HG02623 (cell line): ENCODE measurements at regions not wholly inside any gene's neighbourhood (a gene's known extent, or its start where the extent isn't known, plus 50 kb on each side); places are given as distances from the start of the nearest gene placed in this dataset.

ENCODE experiments used
- ATAC-seq: cut with Tn5 transposase; IDR thresholded peaks from one replicate; pipeline ENCODE4 v1.9.1; 2021; ENCODE audit warnings: moderate library complexity; ENCODE audit not compliant: unreplicated experiment

DNA sequence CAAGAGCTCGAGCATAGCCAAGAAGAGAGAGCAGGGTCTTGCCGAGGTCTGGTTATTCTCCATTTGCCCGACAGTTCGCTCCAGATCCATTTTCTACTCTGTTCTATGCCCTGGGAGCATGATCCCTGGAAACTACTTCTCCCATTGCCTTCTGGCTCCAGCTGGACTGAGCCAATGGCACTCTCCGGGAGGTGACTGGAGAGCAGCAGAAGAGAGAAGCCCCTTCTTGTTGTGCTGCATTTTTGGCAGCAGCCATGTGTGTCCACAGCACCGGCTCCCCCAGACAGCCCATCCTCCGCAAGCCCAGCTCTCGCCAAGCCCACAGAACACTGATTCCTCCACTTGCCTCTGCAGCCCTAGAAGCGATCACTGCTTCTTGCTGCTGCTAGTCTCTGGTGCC lies 345.5 kb downstream of the TNS1 start:
- no peak for ATAC-seq

DNA sequence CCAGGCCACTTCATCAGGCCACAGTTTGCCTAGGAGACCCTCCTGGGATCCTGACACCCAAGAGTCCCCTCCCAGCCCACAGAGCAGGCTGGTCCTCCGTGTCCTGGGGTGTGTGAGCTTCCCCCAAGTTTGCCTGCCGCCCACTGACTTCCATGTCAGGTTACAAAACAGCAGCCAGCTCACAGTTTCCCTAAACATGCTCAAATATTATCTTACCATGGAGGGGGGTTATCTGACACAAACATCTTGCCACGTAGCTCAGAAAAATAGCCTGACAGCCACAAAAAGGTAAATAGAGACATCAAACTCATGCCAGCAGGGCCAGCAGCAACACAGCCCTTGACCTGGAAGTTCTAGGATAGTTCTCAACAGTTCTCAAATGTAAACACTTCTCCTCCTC lies 346.5 kb downstream of the TNS1 start:
- ATAC-seq = no peak

DNA sequence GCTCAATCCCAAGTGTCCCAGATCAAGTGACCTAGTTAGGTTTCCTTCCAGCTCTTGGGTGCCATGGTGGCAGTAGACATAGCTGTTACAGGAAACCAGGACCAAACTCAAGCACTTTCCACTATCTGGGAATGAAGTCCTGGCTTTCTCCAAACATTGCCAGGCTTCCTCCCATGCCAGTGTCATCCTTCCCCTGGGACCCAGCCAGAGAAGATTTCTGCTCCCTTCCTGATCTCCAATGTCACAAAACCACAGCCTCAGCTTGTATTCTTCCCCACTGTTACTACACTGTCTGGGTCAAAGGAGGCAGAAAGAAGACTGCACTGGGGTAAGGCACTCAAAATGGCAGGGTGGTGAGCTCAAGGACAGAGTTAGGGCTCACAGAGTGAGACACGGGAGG lies 347.1 kb downstream of the TNS1 start:
- ATAC-seq = no peak

DNA sequence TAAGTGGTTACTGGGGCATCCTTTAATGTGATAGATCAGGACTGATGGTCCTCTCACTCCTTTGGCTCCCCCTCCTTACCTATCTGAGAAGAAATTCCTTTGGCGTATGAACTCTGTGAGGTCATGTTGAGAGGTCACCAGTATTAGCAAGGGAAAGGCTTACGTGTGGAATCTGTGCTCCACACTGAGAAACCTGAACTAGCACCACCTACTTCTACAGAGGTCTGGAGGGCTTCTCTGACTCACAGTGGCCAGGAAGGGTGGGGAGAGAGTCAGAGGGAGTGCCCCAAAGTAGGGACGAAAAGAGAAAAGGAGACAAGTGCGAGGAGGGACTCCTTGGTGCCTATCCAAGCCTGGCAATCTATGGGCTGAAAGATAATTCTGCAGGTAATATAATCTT lies 348.6 kb downstream of the TNS1 start:
- no peak for ATAC-seq

DNA sequence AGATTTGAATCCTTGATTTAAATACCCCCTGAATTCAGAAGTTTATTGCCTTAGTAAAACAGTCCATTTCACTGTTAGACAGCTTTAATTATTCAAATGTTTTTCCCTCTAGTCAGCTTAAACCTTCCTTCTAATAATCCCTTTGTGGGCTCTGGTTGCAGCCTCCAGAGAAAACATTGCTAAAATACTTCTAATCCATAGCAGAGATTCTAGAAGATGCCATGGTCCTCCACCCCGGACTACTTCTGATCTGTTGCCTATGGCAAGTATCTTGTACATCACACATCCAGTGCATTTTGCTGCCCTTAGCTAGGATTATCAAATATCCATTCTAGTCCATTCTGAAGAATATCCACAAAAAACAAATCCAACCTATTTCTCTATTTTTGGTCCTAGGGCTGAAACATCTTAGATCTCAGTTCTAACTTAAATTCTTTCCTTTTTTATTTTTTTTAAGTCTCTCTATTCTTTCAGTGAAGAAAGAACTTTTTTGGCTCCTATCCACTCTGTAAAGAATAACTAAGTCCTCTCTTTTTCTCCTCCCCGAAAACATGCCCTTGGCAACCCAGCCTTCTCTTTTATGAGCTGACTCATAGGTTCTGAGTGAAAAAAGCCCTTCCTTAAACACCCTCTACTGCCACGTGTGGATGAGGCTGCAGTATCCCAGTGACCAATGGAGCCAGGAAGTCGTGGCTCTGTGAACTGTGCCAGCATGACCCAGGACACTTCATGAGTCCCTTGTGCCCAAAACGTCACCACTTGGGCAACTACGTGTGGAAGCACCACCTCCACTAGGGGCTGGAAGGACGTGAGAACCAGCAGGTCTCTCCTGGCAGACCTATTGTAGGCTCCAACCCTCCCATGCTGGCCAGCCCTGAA lies 349.8 kb downstream of the TNS1 start:
- no peak for ATAC-seq

DNA sequence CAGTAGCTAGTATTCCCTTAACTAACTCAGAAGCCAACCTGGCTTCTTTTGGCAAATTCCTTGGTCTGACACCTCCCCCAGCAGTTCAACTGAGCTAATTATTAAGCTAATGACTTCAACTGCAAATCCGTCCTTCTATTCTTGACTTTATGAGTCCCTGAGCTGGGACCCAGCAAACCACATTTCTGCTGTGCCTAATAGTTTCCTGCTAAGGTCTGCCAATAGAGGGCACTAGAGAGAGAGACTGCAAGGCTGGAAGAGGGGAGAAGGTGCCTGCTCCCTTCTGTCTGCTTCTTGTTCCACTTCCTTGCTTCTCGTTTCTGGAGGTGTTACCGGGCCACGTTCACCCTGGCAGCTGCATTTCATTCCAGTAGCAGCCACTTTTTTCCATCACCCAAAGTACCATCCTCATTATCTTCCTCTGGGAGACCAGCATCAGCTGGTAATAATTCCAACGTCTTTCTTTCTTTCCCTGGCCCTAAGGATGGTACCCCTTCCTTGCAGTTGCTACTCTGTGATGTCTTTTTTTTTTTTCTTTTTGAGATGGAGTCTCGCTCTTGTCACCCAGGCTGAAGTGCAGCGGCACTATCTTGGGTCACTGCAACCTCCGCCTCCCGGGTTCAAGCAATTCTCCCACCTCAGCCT lies 352.0 kb downstream of the TNS1 start:
- ATAC-seq = no peak

DNA sequence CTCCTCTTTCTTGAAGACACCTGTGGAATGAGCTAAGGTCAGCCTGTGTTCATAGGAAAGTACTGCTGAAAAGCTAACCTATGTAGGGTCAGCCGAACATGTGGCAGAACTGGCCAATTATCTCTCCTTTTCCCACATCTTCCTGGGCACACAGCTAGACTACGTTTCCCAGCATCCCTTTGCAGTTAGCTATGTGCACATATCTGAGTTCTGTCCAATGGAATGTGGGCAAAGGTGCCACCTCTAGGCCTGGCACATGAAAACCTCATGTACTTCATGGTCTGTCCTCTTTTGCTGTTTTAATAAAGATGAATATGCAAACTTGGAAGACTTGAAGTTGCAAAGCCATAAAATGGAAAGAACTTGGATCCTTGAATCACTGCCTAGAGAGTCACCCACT lies 352.6 kb downstream of the TNS1 start:
- no peak for ATAC-seq

DNA sequence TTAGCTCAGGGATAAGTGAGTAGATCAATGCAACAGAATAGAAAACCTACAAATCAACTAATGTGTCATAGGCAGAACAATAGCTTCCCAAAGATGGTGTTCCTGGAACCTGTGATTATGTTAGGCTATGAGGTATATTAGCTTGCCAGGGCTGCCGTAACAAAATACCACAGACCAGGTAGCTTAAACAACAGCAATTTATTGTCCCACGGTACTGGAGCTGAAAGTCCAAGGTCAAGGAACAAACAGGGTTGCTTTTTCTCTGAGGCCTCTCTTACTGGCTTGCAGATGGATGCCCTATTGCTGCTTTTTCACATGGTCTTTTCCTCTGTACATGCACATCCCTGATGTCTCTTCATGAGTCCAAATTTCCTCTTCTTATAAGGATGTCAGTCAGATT lies 354.9 kb downstream of the TNS1 start:
- ATAC-seq = no peak

DNA sequence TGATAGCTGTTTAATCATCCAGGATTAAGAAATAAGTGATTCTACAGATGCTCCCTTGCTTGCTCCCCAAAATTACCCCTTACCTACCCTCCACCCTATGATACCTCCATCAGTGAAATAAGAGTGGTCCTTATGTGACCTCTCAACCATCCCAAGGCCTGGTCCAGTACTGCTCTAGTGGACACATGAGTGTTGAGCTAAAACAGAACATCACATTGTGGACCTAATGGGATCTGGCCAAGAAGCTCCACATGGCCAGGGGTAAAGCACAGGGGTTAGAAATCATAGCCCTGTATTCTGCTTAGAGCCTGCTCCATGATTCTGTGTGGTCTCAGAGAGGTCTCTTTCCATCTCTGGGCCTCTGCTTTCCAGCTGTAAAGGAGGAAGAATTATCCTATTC lies 355.6 kb downstream of the TNS1 start:
- ATAC-seq = no peak

DNA sequence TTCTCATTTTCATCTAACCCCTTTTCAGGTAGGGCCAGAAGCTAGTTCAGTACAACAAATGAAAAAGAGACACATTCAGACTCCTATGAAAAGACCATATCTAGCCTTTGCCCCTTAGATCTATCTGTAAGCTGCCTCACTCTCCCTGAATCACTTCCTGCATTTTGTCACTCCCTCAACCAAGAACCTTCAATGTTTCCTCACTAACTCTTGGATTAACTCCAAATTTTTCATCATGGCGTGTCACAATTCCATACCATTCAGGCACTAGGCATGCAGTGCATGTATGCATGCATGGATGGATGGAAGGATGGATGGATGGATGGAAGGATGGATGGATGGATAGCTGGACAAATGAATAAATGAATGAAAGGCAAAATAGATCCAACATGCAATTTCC lies 356.9 kb downstream of the TNS1 start:
- no peak for ATAC-seq

DNA sequence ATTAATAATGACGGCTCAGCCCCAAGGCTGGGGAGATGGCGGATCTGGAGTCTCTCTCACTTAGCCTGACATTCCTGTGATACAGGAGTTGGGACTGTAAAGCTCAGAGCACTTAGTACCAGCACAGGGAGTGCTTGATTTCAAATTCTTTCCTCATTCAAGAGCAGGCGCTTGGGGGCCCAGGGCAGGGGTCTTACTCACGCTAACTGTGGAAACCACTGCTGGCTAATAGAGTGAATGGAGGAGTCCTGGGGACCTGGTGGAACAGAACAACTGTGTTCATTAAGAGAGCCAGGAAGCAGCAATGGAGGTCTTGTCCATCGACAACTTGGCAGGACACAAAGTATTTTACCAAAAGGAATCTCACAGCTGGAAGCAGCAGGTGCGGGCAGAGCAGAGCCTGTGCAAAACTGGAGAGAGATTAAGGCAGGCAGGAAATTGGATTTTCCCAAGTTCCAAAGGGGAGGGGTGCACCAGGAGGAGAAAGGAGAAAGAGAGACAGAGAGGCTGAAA lies 358.9 kb downstream of the TNS1 start:
- no peak for ATAC-seq

DNA sequence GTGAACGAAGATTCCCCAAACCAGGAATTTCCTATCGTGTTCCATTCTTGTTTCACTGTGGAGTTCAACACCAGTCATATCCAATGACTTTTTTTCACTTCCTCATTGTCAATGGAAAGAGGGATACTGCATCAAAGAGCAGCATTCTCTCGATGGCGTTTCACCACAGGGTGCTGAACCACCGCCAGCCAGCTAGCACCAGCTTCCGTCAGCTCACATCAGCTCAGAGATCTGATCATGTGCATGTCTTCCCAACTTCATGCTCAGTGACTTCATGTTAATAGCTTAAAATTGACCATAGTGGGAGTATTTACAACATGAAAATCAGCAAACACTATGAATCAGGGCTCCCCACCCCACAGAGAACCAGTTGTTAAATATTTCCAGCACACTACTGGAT lies 359.9 kb downstream of the TNS1 start:
- no peak for ATAC-seq

DNA sequence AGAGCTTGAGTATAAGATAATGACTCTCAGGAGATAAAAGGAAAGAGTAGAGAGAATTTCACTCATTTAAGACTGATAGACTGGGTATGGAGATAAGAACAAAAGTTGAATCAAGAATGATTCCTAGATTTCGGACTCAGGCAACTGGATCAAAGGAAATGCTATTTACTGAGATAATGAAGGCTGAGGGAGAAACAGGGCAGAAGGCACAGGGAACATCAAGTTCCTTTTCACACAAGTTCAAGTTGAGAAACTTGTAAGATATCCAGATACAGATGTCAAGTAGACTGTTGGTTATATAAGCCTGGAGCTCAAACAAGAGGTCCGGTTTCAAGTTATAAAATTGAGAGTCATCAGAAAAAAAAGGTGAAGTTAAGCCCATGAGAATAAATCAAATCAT lies 360.8 kb downstream of the TNS1 start:
- ATAC-seq = no peak

DNA sequence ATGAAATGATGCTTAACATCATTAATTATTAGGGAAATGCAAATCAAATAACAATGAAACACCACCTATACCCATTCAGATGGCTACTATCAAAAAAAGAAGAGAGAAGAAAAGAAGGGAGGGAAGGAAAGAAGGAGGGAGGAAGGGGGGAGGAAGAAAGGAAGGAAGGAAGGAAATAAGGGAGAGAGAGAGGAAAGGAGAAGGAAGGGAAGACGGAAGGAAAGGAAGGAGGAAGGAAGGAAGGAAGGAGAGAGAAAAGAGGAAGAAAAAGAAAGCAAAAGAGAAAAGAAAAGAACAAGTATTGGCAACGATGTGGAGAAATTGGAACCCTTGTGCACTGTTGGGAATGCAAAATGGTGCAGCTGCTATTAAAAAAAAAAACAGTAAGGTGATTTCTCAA lies 363.3 kb downstream of the TNS1 start:
- ATAC-seq = no peak

DNA sequence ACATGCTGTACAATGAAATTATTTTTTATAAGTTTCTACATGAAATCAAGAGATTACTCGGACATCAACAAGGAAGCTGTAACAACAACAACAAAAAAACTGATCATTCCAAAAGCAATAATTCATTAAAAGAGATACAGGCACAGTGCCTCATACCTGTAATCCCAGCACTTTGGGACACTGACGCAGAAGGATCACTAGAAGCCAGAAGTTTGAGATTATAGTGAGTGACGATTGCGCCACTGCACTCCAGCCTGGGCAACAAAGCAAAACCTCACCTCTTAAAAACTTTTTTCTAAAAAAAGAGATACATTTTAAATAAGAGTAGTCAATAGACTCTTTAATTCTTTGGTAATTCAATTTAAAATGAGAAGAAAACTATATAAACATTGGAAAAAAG lies 364.3 kb downstream of the TNS1 start:
- no peak for ATAC-seq

DNA sequence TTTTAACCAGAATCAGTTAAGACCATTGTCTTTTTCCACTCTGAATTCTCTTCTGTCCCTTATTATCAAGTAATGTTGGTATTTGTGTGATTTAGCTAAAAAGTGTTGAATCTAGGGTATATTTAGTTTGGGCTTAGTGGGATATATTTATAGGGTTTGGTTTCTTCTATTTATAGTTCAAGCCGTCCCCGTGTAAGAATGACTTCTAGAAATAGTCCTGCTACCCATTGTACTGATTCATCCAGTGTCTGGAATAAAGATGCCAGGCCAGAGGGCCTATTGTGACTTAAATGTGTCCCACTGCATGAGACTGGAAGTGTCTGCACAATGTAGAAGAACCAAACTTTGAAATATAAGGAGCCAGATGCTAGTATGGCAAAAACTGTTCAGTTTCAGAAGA lies 364.8 kb downstream of the TNS1 start:
- no peak for ATAC-seq

DNA sequence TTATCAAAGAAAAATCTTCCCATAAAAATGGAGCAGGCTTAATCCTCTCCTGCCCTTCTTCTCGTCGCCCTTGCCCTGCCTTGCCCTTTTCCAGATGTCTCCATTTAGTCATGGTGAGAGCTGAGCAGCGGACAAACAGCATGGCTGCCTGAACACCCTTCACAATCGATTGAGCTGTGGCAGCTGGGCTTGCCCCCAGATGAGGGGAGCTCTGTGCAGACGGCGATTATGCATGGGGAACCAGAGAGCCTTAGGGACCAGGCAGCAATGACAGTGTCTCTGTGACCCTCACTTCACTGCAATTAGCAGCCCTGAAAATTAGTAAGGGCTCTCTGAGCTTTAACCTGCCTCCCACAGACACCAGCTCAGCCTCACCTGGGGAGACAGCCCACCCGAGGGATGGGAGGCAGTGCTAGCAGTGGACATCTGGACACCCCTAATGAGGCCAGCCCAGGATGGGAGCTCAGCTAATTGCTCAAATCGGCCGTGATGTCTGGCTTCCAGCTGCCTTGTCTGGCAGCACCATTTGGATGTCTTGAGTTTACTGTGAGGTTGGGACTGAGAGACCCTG lies 365.7 kb downstream of the TNS1 start:
- ATAC-seq = no peak

DNA sequence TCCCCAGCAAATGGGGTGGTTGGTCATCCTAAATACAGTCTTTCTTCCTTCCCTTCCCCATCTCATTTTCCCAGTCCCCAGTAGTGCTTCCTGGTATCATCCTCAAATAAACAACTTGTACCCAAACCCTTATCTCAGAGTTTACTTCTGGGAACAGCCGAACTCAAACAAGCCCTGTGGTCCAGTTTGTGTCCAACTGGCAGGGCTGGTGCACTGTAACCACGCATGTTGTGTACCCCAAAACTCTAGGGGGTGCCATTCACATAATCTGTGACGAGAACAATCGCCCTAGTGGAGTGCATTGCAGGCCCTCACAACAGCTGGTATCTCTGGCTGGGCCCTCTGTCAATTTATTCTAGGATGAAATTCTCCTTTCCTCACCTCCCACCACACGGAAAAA lies 366.2 kb downstream of the TNS1 start:
- ATAC-seq = no peak

DNA sequence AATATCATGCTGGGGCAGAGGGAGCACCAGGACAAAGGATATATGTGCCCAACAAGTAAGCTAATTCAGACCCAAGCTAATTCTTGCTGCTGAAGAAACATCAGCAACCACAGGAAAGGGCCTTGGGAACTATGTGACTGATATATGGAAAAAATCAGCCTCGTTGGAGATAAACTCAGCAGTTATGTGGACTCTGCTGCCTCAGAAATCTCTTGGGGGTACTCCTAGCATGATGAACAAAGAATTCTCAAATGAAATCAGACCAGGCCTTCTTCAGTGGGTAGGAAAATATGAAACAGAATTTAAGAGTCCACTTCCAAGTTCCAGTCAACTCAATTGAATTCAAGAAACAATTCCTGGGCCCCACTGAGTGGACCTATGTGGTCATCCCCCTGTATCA lies 367.9 kb downstream of the TNS1 start:
- no peak for ATAC-seq

DNA sequence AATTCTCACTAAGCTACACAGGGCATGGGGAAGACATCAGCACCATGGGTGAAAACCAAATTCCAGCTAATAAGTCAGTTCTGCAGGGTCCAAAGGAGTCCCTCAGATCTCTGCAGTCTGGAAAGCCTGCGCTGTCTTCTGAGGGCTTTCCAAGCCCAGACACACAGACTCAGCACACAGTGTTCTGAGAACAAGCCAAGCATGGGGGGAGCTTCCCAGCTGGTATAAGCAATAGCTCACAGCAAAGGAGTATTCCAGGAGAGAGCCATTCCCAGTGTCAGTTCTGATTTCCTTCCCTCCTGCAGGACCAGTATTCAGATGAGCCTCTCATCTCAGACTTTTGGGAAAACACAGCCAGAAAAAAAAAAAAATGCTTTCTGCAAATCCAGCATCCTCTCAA lies 370.8 kb downstream of the TNS1 start:
- no peak for ATAC-seq

DNA sequence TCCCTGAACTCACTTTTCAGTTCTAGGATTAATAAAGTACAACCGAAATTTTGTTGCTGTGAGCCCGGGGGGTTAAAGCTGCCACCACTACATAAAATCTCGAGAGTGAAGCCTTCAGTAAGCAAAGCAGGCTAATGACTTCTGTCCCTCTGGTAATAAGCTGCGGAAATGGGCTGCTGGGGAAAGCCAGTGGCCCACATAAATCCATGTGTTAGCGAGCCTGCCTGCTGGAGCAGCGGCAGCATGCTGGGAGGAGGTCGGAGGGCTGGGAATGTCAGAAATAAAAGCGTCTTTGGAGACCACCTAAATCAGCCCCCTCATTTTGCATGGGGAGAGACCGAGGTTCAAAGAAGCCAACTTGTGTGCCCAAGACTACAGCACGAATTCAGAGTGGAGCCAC lies 371.7 kb downstream of the TNS1 start:
- no peak for ATAC-seq

DNA sequence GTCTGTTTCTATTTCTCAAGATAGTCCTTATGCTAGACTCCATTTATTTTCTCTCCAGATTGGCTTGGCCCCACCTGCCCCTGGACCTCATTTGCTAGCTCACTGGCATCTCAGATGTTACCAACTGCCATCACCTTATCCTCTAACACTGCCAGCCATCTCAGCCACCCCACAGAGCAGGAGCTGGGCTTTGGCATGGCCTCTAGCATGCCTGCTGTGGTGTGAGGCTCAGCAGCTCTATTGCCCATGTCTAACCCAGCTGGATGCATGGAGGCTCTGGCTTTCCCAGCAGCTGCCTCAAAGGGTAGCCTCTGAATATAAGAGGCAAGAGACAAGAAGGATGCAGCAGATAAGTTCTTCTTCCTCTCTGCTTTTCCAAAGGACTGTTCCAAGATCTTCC lies 373.4 kb downstream of the TNS1 start:
- ATAC-seq = no peak
